NT2/D1 (cell line): ENCODE measurements at regions not wholly inside any gene's neighbourhood (a gene's known extent, or its start where the extent isn't known, plus 50 kb on each side); places are given as distances from the start of the nearest gene placed in this dataset.

Experiments
- SUZ12 ChIP-seq: IDR thresholded peaks from 2 replicates; pipeline ENCODE4 v1.6.1; 2011; ENCODE audit not compliant: insufficient read length, insufficient read depth; ENCODE audit errors: extremely low read depth
- YY1 ChIP-seq: IDR thresholded peaks from 2 replicates; pipeline ENCODE4 v1.6.1; 2011; ENCODE audit not compliant: insufficient read length, insufficient read depth

- TF ChIP-seq SUZ12 (no peak), YY1 (no peak)
These were observed 529.4 kb upstream of the TSPY4 start for GRCh38 chrY:8807648-8808408.
